Bronchial epithelial cell (primary cell): ENCODE measurements at regions not wholly inside any gene's neighbourhood (a gene's known extent, or its start where the extent isn't known, plus 50 kb on each side); places are given as distances from the start of the nearest gene placed in this dataset.

Experiments used
- DNase-seq: peaks from one replicate; pipeline ENCODE4 v3.0.0-alpha.2; 2010; ENCODE audit warnings: low read depth
- FAIRE-seq: peaks from 2 replicates; lab custom pipeline; 2011; peaks lifted over from hg19 to GRCh38; lab: Jason Lieb, UNC
- H3K27me3 ChIP-seq: 2 replicates; pipeline ENCODE4 v1.5.1; 2011; ENCODE audit warnings: low read length; ENCODE audit not compliant: control insufficient read depth, insufficient read depth
- H3K36me3 ChIP-seq: 2 replicates; pipeline ENCODE4 v1.5.1; 2011; ENCODE audit warnings: low read length; ENCODE audit not compliant: control insufficient read depth, insufficient read depth
- H3K4me3 ChIP-seq: 2 replicates; pipeline ENCODE4 v1.5.1; 2011; ENCODE audit warnings: mild to moderate bottlenecking, low read depth, low read length, control low read depth
- TF ChIP-seq, protein P1 (sequence below): IDR thresholded peaks from 2 replicates; pipeline ENCODE4 v1.5.1; 2011; ENCODE audit warnings: mild to moderate bottlenecking, moderate library complexity, low read length, control low read depth, inconsistent platforms; ENCODE audit not compliant: insufficient read depth, severe bottlenecking

- no peak for FAIRE-seq
These were observed 1531.1 kb upstream of the MIR17HG start for GRCh38 chr13:89816404-89816803.

GRCh38 chr13:89822467-89822866, 1525.0 kb upstream of the MIR17HG start:
- TF ChIP-seq, protein P1, sequence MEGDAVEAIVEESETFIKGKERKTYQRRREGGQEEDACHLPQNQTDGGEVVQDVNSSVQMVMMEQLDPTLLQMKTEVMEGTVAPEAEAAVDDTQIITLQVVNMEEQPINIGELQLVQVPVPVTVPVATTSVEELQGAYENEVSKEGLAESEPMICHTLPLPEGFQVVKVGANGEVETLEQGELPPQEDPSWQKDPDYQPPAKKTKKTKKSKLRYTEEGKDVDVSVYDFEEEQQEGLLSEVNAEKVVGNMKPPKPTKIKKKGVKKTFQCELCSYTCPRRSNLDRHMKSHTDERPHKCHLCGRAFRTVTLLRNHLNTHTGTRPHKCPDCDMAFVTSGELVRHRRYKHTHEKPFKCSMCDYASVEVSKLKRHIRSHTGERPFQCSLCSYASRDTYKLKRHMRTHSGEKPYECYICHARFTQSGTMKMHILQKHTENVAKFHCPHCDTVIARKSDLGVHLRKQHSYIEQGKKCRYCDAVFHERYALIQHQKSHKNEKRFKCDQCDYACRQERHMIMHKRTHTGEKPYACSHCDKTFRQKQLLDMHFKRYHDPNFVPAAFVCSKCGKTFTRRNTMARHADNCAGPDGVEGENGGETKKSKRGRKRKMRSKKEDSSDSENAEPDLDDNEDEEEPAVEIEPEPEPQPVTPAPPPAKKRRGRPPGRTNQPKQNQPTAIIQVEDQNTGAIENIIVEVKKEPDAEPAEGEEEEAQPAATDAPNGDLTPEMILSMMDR: no peak
- no peaks in the 10 kb centered on the region for H3K36me3 ChIP-seq
- no peaks in the 10 kb centered on the region for H3K27me3 ChIP-seq
- FAIRE-seq (no peak), DNase-seq (no peak)
- H3K4me3 ChIP-seq: no peak overlapping the region

More at GRCh38 chr13:89816404-89816803, 1531.1 kb upstream of the MIR17HG start:
- TF ChIP-seq, protein P1: no peak
- Histone ChIP-seq H3K27me3 (no peaks in the 10 kb centered on the region), H3K36me3 (no peaks in the 10 kb centered on the region), H3K4me3 (no peak overlapping the region)
- DNase-seq: no peak

GRCh38 chr13:89827552-89827951, 1519.9 kb upstream of the MIR17HG start:
- H3K27me3 ChIP-seq: no peaks in the 10 kb centered on the region
- DNase-seq: no peak
- FAIRE-seq: no peak
- H3K4me3 ChIP-seq: no peak overlapping the region
- H3K36me3 ChIP-seq: no peaks in the 10 kb centered on the region
- TF ChIP-seq, protein P1: no peak

GRCh38 chr13:89828506-89828905, 1519.0 kb upstream of the MIR17HG start:
- DNase-seq (no peak), FAIRE-seq (no peak)
- Histone ChIP-seq H3K4me3 (no peak overlapping the region), H3K27me3 (no peaks in the 10 kb centered on the region), H3K36me3 (no peaks in the 10 kb centered on the region)
- TF ChIP-seq, protein P1: no peak

GRCh38 chr13:89831157-89831556, 1516.3 kb upstream of the MIR17HG start:
- H3K4me3 ChIP-seq: no peak overlapping the region
- FAIRE-seq (no peak), DNase-seq (no peak)
- no peaks in the 10 kb centered on the region for H3K36me3 ChIP-seq
- H3K27me3 ChIP-seq: no peaks in the 10 kb centered on the region
- TF ChIP-seq, protein P1: no peak

DNA sequence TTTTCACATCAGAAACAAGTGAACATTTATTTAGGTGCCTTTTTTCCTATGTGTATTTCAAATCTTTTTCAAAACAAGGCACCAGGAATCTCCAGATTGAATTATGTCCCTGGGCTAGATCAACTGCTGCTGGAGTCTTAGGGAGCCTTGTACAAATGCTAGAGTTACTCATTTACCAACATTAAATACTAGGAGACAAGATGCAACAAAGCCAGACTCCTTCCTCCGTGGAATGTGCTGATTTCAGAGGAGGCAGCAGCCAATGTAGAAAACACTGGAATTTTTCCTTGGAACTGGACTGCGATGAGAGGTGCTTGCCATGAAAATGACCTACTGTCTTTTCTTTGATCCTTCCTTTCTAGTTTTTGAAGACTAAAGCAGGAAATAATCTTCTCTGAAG, 1514.7 kb upstream of the MIR17HG start:
- no peaks in the 10 kb centered on the region for H3K27me3 ChIP-seq
- peak; percentile 10 for DNase-seq
- TF ChIP-seq, protein P1: no peak
- no peaks in the 10 kb centered on the region for H3K36me3 ChIP-seq
- no peak overlapping the region for H3K4me3 ChIP-seq
- FAIRE-seq: no peak
